Esophagus squamous epithelium (tissue), 4 donors: ENCODE measurements at regions not wholly inside any gene's neighbourhood (a gene's known extent, or its start where the extent isn't known, plus 50 kb on each side); places are given as distances from the start of the nearest gene placed in this dataset.

ENCODE experiments used
- POLR2A ChIP-seq, 4 donors: fragments of 450-650 bp; IDR thresholded peaks; one replicate each; pipeline ENCODE4 v1.6.1; 2017; ENCODE audit warnings: antibody characterized with exemption in 4 of 4, mild to moderate bottlenecking in 4 of 4, moderate library complexity in 3 of 4
- TF ChIP-seq, protein P1 (sequence below), 6 experiments: fragments of 450-650 bp in 4 of 6; fragments of 200-600 bp in 2 of 6; sonication (generic) in 2 of 6; IDR thresholded peaks; one replicate each; pipeline ENCODE4 v1.5.1; 2016 to 2019; ENCODE audit warnings: antibody characterized with exemption in 6 of 6, mild to moderate bottlenecking in 4 of 6, moderate library complexity in 4 of 6

DNA sequence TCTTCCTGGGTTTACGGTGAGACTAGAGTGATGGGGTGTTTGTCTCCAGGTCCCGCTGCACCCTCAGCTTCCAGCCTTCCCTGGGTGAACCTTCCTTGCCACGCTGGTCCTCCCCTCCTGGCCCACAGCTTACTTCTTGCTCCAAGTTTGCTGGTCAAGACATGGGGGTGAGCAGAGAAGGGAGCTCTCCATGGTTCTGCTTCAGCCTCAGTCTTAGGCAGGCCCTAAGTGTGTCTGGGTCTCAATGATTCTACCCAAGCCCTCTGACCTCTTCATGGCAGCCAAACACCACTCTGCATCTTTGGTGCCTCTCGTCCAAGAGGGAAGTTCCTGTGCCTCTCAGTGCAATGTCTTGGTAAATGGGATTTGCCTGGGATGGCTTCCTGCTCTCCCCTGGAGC is 356.5 kb upstream of the KLF6 start:
- TF ChIP-seq, protein P1, sequence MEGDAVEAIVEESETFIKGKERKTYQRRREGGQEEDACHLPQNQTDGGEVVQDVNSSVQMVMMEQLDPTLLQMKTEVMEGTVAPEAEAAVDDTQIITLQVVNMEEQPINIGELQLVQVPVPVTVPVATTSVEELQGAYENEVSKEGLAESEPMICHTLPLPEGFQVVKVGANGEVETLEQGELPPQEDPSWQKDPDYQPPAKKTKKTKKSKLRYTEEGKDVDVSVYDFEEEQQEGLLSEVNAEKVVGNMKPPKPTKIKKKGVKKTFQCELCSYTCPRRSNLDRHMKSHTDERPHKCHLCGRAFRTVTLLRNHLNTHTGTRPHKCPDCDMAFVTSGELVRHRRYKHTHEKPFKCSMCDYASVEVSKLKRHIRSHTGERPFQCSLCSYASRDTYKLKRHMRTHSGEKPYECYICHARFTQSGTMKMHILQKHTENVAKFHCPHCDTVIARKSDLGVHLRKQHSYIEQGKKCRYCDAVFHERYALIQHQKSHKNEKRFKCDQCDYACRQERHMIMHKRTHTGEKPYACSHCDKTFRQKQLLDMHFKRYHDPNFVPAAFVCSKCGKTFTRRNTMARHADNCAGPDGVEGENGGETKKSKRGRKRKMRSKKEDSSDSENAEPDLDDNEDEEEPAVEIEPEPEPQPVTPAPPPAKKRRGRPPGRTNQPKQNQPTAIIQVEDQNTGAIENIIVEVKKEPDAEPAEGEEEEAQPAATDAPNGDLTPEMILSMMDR (IDR thresholded peaks at IDR 0.05) = no peak
- no peak for TF ChIP-seq POLR2A (IDR thresholded peaks at IDR 0.05)
